ENCODE measurements at regions not wholly inside any gene's neighbourhood (a gene's known extent, or its start where the extent isn't known, plus 50 kb on each side); places are given as distances from the start of the nearest gene placed in this dataset.
A peak's percentile ranks its signal among the peaks of the same experiment; 100 is the strongest.

DNA sequence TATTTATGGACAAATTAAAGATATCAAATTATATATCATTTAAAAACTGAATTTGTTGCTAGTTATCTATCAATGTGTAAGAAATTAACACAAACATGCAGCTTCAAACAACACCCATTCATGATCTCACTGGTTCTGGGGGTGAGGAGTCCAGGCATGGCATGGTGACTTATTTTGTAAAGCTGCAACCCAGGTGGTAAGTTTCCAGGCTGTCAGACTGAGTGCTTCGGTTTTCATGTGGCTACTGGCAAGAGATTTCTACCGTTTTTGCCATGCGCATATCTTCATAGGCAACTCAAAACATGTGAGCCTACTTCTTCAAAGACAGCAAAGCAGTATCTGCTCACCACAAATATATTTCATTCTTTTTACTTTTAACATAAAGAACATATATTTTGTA, 364.3 kb upstream of the BCHE start:
- TF ChIP-seq, protein P1, sequence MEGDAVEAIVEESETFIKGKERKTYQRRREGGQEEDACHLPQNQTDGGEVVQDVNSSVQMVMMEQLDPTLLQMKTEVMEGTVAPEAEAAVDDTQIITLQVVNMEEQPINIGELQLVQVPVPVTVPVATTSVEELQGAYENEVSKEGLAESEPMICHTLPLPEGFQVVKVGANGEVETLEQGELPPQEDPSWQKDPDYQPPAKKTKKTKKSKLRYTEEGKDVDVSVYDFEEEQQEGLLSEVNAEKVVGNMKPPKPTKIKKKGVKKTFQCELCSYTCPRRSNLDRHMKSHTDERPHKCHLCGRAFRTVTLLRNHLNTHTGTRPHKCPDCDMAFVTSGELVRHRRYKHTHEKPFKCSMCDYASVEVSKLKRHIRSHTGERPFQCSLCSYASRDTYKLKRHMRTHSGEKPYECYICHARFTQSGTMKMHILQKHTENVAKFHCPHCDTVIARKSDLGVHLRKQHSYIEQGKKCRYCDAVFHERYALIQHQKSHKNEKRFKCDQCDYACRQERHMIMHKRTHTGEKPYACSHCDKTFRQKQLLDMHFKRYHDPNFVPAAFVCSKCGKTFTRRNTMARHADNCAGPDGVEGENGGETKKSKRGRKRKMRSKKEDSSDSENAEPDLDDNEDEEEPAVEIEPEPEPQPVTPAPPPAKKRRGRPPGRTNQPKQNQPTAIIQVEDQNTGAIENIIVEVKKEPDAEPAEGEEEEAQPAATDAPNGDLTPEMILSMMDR (IDR thresholded peaks at IDR 0.05; ENCODE audit: low read depth, low read length, missing control alignments), result no peak
- H3K36me3 ChIP-seq (replicated peaks), result no peaks in the 10 kb centered on the region
- H3K27ac ChIP-seq, result no peak overlapping the region
- DNase-seq, result no peak
- H3K27me3 ChIP-seq (replicated peaks), result no peaks in the 10 kb centered on the region
- H3K4me3 ChIP-seq (ENCODE audit: low read depth, low read length), result no peak overlapping the region
- in situ Hi-C loops (cut with HindIII; ENCODE audit: low pct_ligation_motif_present, low sequenced_read_pairs), result no loop called here

DNA sequence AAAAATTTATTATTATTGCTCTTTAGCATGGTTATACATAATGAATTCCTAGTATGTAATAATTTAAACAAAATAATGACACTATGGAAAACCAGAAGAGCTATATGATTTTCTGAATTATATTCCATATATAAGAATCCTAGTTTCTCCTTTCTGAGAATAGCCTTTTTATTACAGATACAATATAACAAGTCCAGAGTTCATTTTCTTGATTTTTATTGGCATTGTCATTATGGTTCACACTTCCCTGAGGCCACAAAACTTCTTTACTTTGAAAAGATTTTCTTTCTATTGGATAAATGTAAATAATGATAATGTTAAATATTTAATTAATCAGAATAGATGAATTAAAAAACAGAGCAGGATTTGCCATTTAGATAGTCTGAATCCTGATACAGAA, 362.3 kb upstream of the BCHE start:
- no peaks in the 10 kb centered on the region for H3K36me3 ChIP-seq (replicated peaks)
- no peak overlapping the region for H3K4me3 ChIP-seq (ENCODE audit: low read depth, low read length)
- in situ Hi-C loops (cut with HindIII; ENCODE audit: low pct_ligation_motif_present, low sequenced_read_pairs), result no loop called here
- no peaks in the 10 kb centered on the region for H3K27me3 ChIP-seq (replicated peaks)
- TF ChIP-seq, protein P1 (IDR thresholded peaks at IDR 0.05; ENCODE audit: low read depth, low read length, missing control alignments), result no peak
- no peak overlapping the region for H3K27ac ChIP-seq
- DNase-seq, result no peak

DNA sequence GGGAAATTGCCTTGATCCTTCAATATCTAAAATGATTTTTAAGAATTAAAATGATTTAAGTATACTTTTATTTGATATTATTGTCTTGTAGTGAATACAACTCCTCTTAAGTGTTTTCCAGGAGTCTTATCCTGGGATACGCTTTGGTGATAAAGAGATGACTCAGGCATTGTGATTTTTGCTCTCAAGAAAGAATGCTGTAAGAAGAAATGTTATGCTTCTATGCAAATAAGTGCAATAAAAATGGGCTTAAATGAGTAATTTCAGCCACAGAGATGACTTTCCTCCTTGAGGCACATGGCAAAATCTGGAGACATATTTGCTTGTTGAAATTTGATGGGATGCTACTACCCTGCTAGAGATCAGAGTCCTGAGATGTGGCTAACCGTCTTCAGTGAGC, 358.6 kb upstream of the BCHE start:
- no peak for DNase-seq
- no peak overlapping the region for H3K27ac ChIP-seq
- TF ChIP-seq, protein P1 (IDR thresholded peaks at IDR 0.05; ENCODE audit: low read depth, low read length, missing control alignments), result no peak
- H3K36me3 ChIP-seq (replicated peaks), result no peaks in the 10 kb centered on the region
- no peak overlapping the region for H3K4me3 ChIP-seq (ENCODE audit: low read depth, low read length)
- no peaks in the 10 kb centered on the region for H3K27me3 ChIP-seq (replicated peaks)
- in situ Hi-C loops (cut with HindIII; ENCODE audit: low pct_ligation_motif_present, low sequenced_read_pairs), result no loop called here

DNA sequence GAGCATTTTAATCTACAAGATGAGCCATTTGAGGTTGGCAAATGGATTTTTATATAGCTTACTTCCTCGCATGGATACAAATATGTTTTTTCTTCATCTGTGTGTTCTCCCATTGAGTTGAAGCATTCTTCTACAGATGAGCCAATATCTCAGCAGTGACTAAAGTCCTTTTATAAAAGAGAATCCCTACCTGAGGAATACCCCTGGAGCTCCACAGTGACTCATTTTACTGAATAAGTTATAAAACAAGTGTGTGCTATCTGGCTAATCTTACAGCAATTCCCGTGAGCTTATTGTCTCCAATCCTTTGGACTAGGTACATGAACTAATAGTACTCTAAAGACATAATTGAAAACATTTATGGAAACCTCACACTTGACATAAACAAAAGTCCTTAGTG, 354.2 kb upstream of the BCHE start:
- Histone ChIP-seq H3K27me3 (replicated peaks) (no peaks in the 10 kb centered on the region), H3K36me3 (replicated peaks) (no peaks in the 10 kb centered on the region), H3K27ac (no peak overlapping the region), H3K4me3 (ENCODE audit: low read depth, low read length) (no peak overlapping the region)
- no peak for DNase-seq
- in situ Hi-C loops (cut with HindIII; ENCODE audit: low pct_ligation_motif_present, low sequenced_read_pairs), result no loop called here
- TF ChIP-seq, protein P1 (IDR thresholded peaks at IDR 0.05; ENCODE audit: low read depth, low read length, missing control alignments), result no peak

DNA sequence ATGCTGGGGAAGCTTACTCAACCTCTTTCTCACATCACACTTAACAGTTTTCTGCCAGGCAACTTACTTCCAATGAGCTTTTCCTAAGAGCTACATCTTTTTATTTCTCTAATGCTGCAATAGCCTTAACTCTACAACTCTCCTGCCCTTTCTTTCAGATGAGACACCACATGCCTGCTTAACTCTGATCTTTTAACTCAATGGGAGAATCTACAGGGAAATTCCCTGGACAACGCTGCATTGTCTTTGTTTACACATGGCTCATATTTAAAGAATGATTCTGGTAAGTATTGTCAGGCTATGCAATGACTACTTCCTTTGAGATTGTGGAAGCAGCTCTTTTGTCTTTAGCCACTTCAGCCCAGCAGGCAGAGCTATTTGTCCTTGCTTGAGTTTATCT, 353.1 kb upstream of the BCHE start:
- DNase-seq, result no peak
- Histone ChIP-seq H3K27ac (no peak overlapping the region), H3K4me3 (ENCODE audit: low read depth, low read length) (no peak overlapping the region), H3K27me3 (replicated peaks) (no peaks in the 10 kb centered on the region), H3K36me3 (replicated peaks) (no peaks in the 10 kb centered on the region)
- in situ Hi-C loops (cut with HindIII; ENCODE audit: low pct_ligation_motif_present, low sequenced_read_pairs), result no loop called here
- TF ChIP-seq, protein P1 (IDR thresholded peaks at IDR 0.05; ENCODE audit: low read depth, low read length, missing control alignments), result peak; percentile 49

DNA sequence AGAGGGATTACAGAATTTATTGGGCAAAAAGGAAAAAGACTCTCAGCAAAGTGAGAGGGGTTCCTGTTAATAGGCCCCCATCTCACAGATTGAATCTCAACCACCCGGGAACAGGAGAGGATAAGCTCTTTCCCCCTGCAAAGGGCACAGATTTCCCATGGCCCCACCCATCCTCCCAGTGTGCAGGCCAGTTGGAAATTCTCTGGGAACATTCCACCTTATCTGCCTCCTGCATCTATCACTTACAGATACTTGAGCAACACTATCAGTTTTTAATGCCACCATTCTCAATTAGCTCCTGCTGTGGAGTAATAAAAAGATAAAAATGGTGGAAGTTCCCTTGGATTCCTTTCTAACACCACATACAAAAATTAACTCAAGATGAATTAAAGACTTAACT, 350.0 kb upstream of the BCHE start:
- H3K27me3 ChIP-seq (replicated peaks), result no peaks in the 10 kb centered on the region
- H3K36me3 ChIP-seq (replicated peaks), result no peaks in the 10 kb centered on the region
- in situ Hi-C loops (cut with HindIII; ENCODE audit: low pct_ligation_motif_present, low sequenced_read_pairs), result no loop called here
- no peak for DNase-seq
- TF ChIP-seq, protein P1 (IDR thresholded peaks at IDR 0.05; ENCODE audit: low read depth, low read length, missing control alignments), result no peak
- no peak overlapping the region for H3K27ac ChIP-seq
- no peak overlapping the region for H3K4me3 ChIP-seq (ENCODE audit: low read depth, low read length)

Measured in brain microvascular endothelial cell (primary cell).